K562 (cell line): ENCODE measurements at regions not wholly inside any gene's neighbourhood (a gene's known extent, or its start where the extent isn't known, plus 50 kb on each side); places are given as distances from the start of the nearest gene placed in this dataset.
A peak's percentile ranks its signal among the peaks of the same experiment; 100 is the strongest.

Experiments
- FUS ChIP-seq: fragments of 200-400 bp; formaldehyde crosslinking; optimal IDR thresholded peaks from 2 replicates; pipeline ENCODE3; 2017; ENCODE audit warnings: low read depth, low read length
- HLTF ChIP-seq: fragments of 450-650 bp; IDR thresholded peaks from 2 replicates; pipeline ENCODE4 v1.6.1; 2016
- KLF16 ChIP-seq: IDR thresholded peaks from 2 replicates; pipeline ENCODE4 v1.6.1; 2016; ENCODE audit warnings: antibody characterized with exemption
- MYNN ChIP-seq, 2 experiments: sonication (generic); formaldehyde crosslinking in 1 of 2; IDR thresholded peaks; 2 replicates each; pipeline versions ENCODE4 v1.5.0 to v1.6.1; 2016 to 2020; ENCODE audit warnings: antibody characterized with exemption in 1 of 2, missing genetic modification reagents in 1 of 2
- POLR3A ChIP-seq: IDR thresholded peaks from 2 replicates; pipeline ENCODE4 v1.6.1; 2011; ENCODE audit warnings: borderline replicate concordance, mild to moderate bottlenecking, moderate library complexity; ENCODE audit not compliant: insufficient read length, insufficient read depth; ENCODE audit errors: extremely low read depth
- SMC3 ChIP-seq: conservative IDR thresholded peaks from 2 replicates; pipeline ENCODE4 v1.6.1; 2011; ENCODE audit warnings: low read depth, low read length, improper control_type of control experiment; ENCODE audit not compliant: insufficient read depth
- SP1 ChIP-seq: sonication (generic); formaldehyde crosslinking; IDR thresholded peaks from 2 replicates; pipeline ENCODE4 v1.8.1; 2022; ENCODE audit warnings: mild to moderate bottlenecking, missing genetic modification reagents
- TARDBP ChIP-seq: fragments of 450-650 bp; IDR thresholded peaks from 2 replicates; pipeline ENCODE4 v1.6.1; 2016
- XRCC5 ChIP-seq: fragments of 200-400 bp; formaldehyde crosslinking; IDR thresholded peaks from 2 replicates; pipeline ENCODE4 v1.6.1; 2017; ENCODE audit warnings: low read depth, mild to moderate bottlenecking, low read length
- YBX1 ChIP-seq: fragments of 450-650 bp; IDR thresholded peaks from 2 replicates; pipeline ENCODE4 v1.7.1; 2016; ENCODE audit warnings: mild to moderate bottlenecking
- ZBTB40 ChIP-seq, 2 experiments: fragments of 450-650 bp in 1 of 2; sonication (generic) in 1 of 2; formaldehyde crosslinking in 1 of 2; IDR thresholded peaks; 2 replicates each; pipeline versions ENCODE4 v1.7.1 to v1.9.0; 2016 to 2022; ENCODE audit warnings: inconsistent platforms in 1 of 2, mild to moderate bottlenecking in 1 of 2, missing genetic modification reagents in 1 of 2
- ZNF121 ChIP-seq: sonication (generic); formaldehyde crosslinking; conservative IDR thresholded peaks from 2 replicates; pipeline ENCODE4 v1.8.0; 2022; ENCODE audit warnings: missing genetic modification reagents
- ZNF551 ChIP-seq: fragments of 250-450 bp; sonication (Bioruptor Pico); IDR thresholded peaks from 2 replicates; pipeline ENCODE4 v1.5.0; 2021; ENCODE audit warnings: mild to moderate bottlenecking, moderate library complexity
- TF ChIP-seq, protein P1 (sequence below): sonication (generic); formaldehyde crosslinking; IDR thresholded peaks from 2 replicates; pipeline ENCODE4 v1.8.1; 2022; ENCODE audit warnings: missing genetic modification reagents
- TF ChIP-seq, protein P2 (sequence below): IDR thresholded peaks from 2 replicates; pipeline ENCODE4 v1.6.1; 2014; ENCODE audit warnings: antibody characterized with exemption
- TF ChIP-seq, protein P3 (sequence below), 2 experiments: fragments of 250-450 bp in 1 of 2; fragments of 450-650 bp in 1 of 2; sonication (Bioruptor Pico) in 1 of 2; IDR thresholded peaks; 2 replicates each; pipeline versions ENCODE4 v1.6.1 to v1.8.0; 2016 to 2021; ENCODE audit warnings: mild to moderate bottlenecking in 2 of 2, moderate library complexity in 2 of 2, missing compliant biosample characterization in 1 of 2, missing genetic modification characterization in 1 of 2

DNA sequence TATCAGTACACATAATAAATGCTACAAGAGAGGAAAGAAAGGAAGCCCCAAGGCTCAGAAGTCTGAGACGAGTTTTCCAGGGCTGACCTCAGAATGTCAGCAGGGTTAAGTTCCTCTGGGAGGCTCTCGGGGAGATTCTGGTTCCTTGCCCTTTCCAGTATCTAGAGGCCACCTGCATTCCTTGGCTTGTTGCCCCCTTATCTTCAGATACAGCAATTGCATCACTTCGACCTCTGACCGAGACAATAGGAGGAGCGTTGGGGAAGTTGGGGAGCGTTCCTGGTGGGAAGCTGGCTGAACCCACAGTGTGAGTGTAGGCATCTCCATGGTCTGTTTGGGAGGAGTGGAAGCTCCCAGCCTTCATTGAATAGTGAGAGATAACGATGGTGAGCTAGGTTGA lies 72.0 kb upstream of the MTPN start (continued):
- TF ChIP-seq ZBTB40 (IDR thresholded peaks at IDR 0.05) (no peak), ZBTB40 (CRISPR knock-in tag; IDR thresholded peaks at IDR 0.05) (no peak), KLF16 (peak; percentile 72; the same call in 1 of the 2 replicates), SP1 (CRISPR knock-in tag) (no peak), FUS (no peak), SMC3 (no peak), ZNF121 (no peak), XRCC5 (no peak), POLR3A (no peak), YBX1 (no peak), TARDBP (no peak), MYNN (IDR thresholded peaks at IDR 0.05) (peak; percentile 64; the same call in 1 of the 2 replicates), MYNN (CRISPR knock-in tag; IDR thresholded peaks at IDR 0.05) (no peak), HLTF (no peak), ZNF551 (CRISPR knock-in tag) (no peak)
- TF ChIP-seq, protein P1, sequence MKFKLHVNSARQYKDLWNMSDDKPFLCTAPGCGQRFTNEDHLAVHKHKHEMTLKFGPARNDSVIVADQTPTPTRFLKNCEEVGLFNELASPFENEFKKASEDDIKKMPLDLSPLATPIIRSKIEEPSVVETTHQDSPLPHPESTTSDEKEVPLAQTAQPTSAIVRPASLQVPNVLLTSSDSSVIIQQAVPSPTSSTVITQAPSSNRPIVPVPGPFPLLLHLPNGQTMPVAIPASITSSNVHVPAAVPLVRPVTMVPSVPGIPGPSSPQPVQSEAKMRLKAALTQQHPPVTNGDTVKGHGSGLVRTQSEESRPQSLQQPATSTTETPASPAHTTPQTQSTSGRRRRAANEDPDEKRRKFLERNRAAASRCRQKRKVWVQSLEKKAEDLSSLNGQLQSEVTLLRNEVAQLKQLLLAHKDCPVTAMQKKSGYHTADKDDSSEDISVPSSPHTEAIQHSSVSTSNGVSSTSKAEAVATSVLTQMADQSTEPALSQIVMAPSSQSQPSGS (CRISPR knock-in tag): no peak
- TF ChIP-seq, protein P2, sequence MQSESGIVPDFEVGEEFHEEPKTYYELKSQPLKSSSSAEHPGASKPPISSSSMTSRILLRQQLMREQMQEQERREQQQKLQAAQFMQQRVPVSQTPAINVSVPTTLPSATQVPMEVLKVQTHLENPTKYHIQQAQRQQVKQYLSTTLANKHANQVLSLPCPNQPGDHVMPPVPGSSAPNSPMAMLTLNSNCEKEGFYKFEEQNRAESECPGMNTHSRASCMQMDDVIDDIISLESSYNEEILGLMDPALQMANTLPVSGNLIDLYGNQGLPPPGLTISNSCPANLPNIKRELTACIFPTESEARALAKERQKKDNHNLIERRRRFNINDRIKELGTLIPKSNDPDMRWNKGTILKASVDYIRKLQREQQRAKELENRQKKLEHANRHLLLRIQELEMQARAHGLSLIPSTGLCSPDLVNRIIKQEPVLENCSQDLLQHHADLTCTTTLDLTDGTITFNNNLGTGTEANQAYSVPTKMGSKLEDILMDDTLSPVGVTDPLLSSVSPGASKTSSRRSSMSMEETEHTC: no peak
- TF ChIP-seq, protein P3, sequence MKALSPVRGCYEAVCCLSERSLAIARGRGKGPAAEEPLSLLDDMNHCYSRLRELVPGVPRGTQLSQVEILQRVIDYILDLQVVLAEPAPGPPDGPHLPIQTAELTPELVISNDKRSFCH (CRISPR knock-in tag; IDR thresholded peaks at IDR 0.05): no peak
- TF ChIP-seq, protein P3 (tag; IDR thresholded peaks at IDR 0.05): 0 out of 2 replicates have a peak, but pooled peaks have one; percentile 36
